IMR-90 (cell line): ENCODE measurements at regions not wholly inside any gene's neighbourhood (a gene's known extent, or its start where the extent isn't known, plus 50 kb on each side); places are given as distances from the start of the nearest gene placed in this dataset.

ENCODE experiments used
- ATAC-seq: fragments of 200-7000 bp; cut with Tn5 transposase; 2 replicates; pipeline ENCODE4 v1.9.1; 2020; ENCODE audit warnings: low read depth, mild to moderate bottlenecking, moderate library complexity
- BruUV-seq: library from RNA; stranded (reverse); fragments of 400-500 nt; replicated peaks from 2 replicates; lab custom pipeline; 2021; lab: Mats Ljungman, UMichigan
- CTCF ChIA-PET: fragments of 300-600 bp; formaldehyde crosslinking; extraction: SDS; loops from one replicate; lab custom pipeline; 2021; ENCODE audit warnings: antibody characterized with exemption; lab: Yijun Ruan, JAX
- POLR2A ChIA-PET: fragments of 300-600 bp; sonication (Branson Sonifier 250); formaldehyde crosslinking; loops from one replicate; lab custom pipeline; 2022; ENCODE audit warnings: antibody characterized with exemption; ENCODE audit not compliant: unreplicated experiment; lab: Charles Lee
- DNase-seq: peaks from one replicate; pipeline ENCODE4 v3.0.0; 2013
- H2AFZ ChIP-seq: replicated peaks from 2 replicates; pipeline ENCODE3; 2013; ENCODE audit warnings: low read length, mild to moderate bottlenecking; ENCODE audit not compliant: poor library complexity
- H2AK5ac ChIP-seq: 2 replicates; pipeline ENCODE4 v1.6.1; 2013; ENCODE audit warnings: low read depth, low read length, inconsistent platforms
- H2AK9ac ChIP-seq: replicated peaks from 2 replicates; pipeline ENCODE3; 2013; ENCODE audit warnings: mild to moderate bottlenecking, low read depth, low read length, moderate library complexity; ENCODE audit not compliant: poor library complexity
- H2BK120ac ChIP-seq: 2 replicates; pipeline ENCODE4 v1.6.1; 2013; ENCODE audit warnings: low read depth, low read length, inconsistent platforms
- H2BK15ac ChIP-seq: 3 replicates; pipeline ENCODE4 v1.6.1; 2013; ENCODE audit warnings: low read depth, low read length, inconsistent platforms
- H2BK20ac ChIP-seq: 2 replicates; pipeline ENCODE4 v1.6.1; 2013; ENCODE audit warnings: low read depth, mild to moderate bottlenecking, inconsistent platforms, low read length, moderate library complexity
- H2BK5ac ChIP-seq: 2 replicates; pipeline ENCODE4 v1.6.1; 2013; ENCODE audit warnings: mild to moderate bottlenecking, low read depth, low read length, inconsistent platforms; ENCODE audit not compliant: poor library complexity, severe bottlenecking
- H3K14ac ChIP-seq: replicated peaks from 2 replicates; pipeline ENCODE4 v1.6.1; 2013; ENCODE audit warnings: low read depth, low read length, inconsistent platforms
- H3K18ac ChIP-seq: 2 replicates; pipeline ENCODE4 v1.6.1; 2013; ENCODE audit warnings: low read depth, low read length, control low read depth
- H3K23ac ChIP-seq: 2 replicates; pipeline ENCODE4 v1.6.1; 2013; ENCODE audit warnings: low read depth, low read length, inconsistent platforms
- H3K27ac ChIP-seq: 2 replicates; pipeline ENCODE4 v1.5.1; 2013; ENCODE audit warnings: mild to moderate bottlenecking, control low read depth, low read length; ENCODE audit not compliant: insufficient read depth
- H3K27me3 ChIP-seq: 2 replicates; pipeline ENCODE4 v1.6.1; 2013; ENCODE audit warnings: low read length; ENCODE audit not compliant: control insufficient read depth, insufficient read depth
- H3K36me3 ChIP-seq: 2 replicates; pipeline ENCODE4 v1.6.1; 2013; ENCODE audit warnings: low read length, mixed read lengths; ENCODE audit not compliant: control insufficient read depth, insufficient read depth
- H3K4ac ChIP-seq: 2 replicates; pipeline ENCODE4 v1.6.1; 2013; ENCODE audit warnings: low read depth, low read length, inconsistent platforms
- H3K4me1 ChIP-seq: 2 replicates; pipeline ENCODE4 v1.6.1; 2013; ENCODE audit warnings: low read length, mixed read lengths; ENCODE audit not compliant: control insufficient read depth, insufficient read depth
- H3K4me2 ChIP-seq: 2 replicates; pipeline ENCODE4 v1.6.1; 2013; ENCODE audit warnings: low read depth, mild to moderate bottlenecking, control low read depth, low read length, moderate library complexity
- H3K4me3 ChIP-seq: 2 replicates; pipeline ENCODE4 v1.5.1; 2013; ENCODE audit warnings: low read depth, mild to moderate bottlenecking, control low read depth, low read length, moderate library complexity; ENCODE audit not compliant: insufficient read depth
- H3K56ac ChIP-seq: 2 replicates; pipeline ENCODE4 v1.6.1; 2013; ENCODE audit warnings: low read length, inconsistent platforms; ENCODE audit not compliant: insufficient read depth; ENCODE audit errors: extremely low read depth
- H3K79me1 ChIP-seq, 2 experiments: 2 replicates each; pipeline ENCODE4 v1.6.1; 2013; ENCODE audit warnings: low read length in 2 of 2, inconsistent platforms in 1 of 2, low read depth in 1 of 2
- H3K9ac ChIP-seq: 2 replicates; pipeline ENCODE4 v1.6.1; 2013; ENCODE audit warnings: low read depth, low read length, control low read depth
- H3K9me1 ChIP-seq: 2 replicates; pipeline ENCODE4 v1.6.1; 2013; ENCODE audit warnings: low read length, inconsistent platforms; ENCODE audit not compliant: insufficient read depth
- H3K9me3 ChIP-seq: 2 replicates; pipeline ENCODE4 v1.6.1; 2013; ENCODE audit warnings: low read length; ENCODE audit not compliant: control insufficient read depth, insufficient read depth
- H4K20me1 ChIP-seq: 2 replicates; pipeline ENCODE4 v1.6.1; 2013; ENCODE audit warnings: low read length, inconsistent platforms; ENCODE audit not compliant: insufficient read depth
- H4K5ac ChIP-seq: 2 replicates; pipeline ENCODE4 v1.6.1; 2013; ENCODE audit warnings: mild to moderate bottlenecking, low read depth, low read length, control low read depth
- H4K8ac ChIP-seq, 2 experiments: 2 replicates each; pipeline ENCODE4 v1.6.1; 2013; ENCODE audit warnings: low read depth in 2 of 2, low read length in 2 of 2, control low read depth in 1 of 2, inconsistent platforms in 1 of 2
- H4K91ac ChIP-seq: 2 replicates; pipeline ENCODE4 v1.6.1; 2013; ENCODE audit warnings: low read depth, low read length, inconsistent platforms; ENCODE audit not compliant: insufficient read depth
- CEBPB ChIP-seq: IDR thresholded peaks from 2 replicates; pipeline ENCODE4 v1.6.1; 2012; ENCODE audit warnings: low read depth, low read length, improper control_type of control experiment
- CHD1 ChIP-seq: IDR thresholded peaks from 2 replicates; pipeline ENCODE4 v1.6.1; 2012; ENCODE audit warnings: low read depth, low read length, improper control_type of control experiment
- MAFK ChIP-seq: IDR thresholded peaks from 2 replicates; pipeline ENCODE4 v1.6.1; 2012; ENCODE audit warnings: low read depth, low read length, improper control_type of control experiment
- MAZ ChIP-seq: IDR thresholded peaks from 2 replicates; pipeline ENCODE4 v1.6.1; 2012; ENCODE audit warnings: low read depth, mild to moderate bottlenecking, low read length, improper control_type of control experiment, moderate library complexity, borderline replicate concordance
- MXI1 ChIP-seq: IDR thresholded peaks from 2 replicates; pipeline ENCODE4 v1.6.1; 2012; ENCODE audit warnings: low read depth, mild to moderate bottlenecking, low read length, moderate library complexity, borderline replicate concordance
- NFE2L2 ChIP-seq: fragments of 150-350 bp; IDR thresholded peaks from 2 replicates; pipeline ENCODE4 v1.6.1; 2016; ENCODE audit warnings: low read depth, mild to moderate bottlenecking, low read length
- POLR2A ChIP-seq: IDR thresholded peaks from 2 replicates; pipeline ENCODE4 v1.6.1; 2012; ENCODE audit warnings: mild to moderate bottlenecking, low read depth, low read length
- RAD21 ChIP-seq: IDR thresholded peaks from 2 replicates; pipeline ENCODE4 v1.6.1; 2012; ENCODE audit warnings: low read length, improper control_type of control experiment
- RCOR1 ChIP-seq: IDR thresholded peaks from 2 replicates; pipeline ENCODE4 v1.6.1; 2012; ENCODE audit warnings: mild to moderate bottlenecking, low read length, improper control_type of control experiment; ENCODE audit not compliant: insufficient replicate concordance
- WGBS, 2 experiments: methylation state at CpG; one replicate each; pipeline versions ENCODE4 v1.1.5 to v1.1.7; 2013; ENCODE audit warnings: missing lambda C conversion rate in 2 of 2; ENCODE audit not compliant: insufficient read length in 1 of 2; ENCODE audit errors: extremely low coverage in 2 of 2; 5-methylcytosine and 5-hydroxymethylcytosine counted together
- dilution Hi-C: fragments of 300-500 bp; cut with HindIII; formaldehyde crosslinking; loops from one replicate; pipeline ENCODE4 v1.14.3; 2018; ENCODE audit warnings: low sequenced_read_pairs; ENCODE audit not compliant: unreplicated experiment
- in situ Hi-C: fragments of 300-500 bp; cut with MboI; formaldehyde crosslinking; loops from 3 replicates; pipeline ENCODE4 v1.14.3; 2019; ENCODE audit warnings: low sequenced_read_pairs, inconsistent platforms, mixed read lengths
- intact Hi-C: fragments of 100-400 bp; cut with micrococcal nuclease; formaldehyde crosslinking; loops from 2 replicates; pipeline ENCODE4 v1.10.0; 2022
- TF ChIP-seq, protein P1 (sequence below): conservative IDR thresholded peaks from 2 replicates; pipeline ENCODE4 v1.5.1; 2012; ENCODE audit warnings: mild to moderate bottlenecking, low read depth, low read length, improper control_type of control experiment
- TF ChIP-seq, protein P2 (sequence below): fragments of 150-350 bp; IDR thresholded peaks from 2 replicates; pipeline ENCODE4 v1.6.1; 2016; ENCODE audit warnings: low read depth, mild to moderate bottlenecking, low read length, moderate library complexity, borderline replicate concordance

DNA sequence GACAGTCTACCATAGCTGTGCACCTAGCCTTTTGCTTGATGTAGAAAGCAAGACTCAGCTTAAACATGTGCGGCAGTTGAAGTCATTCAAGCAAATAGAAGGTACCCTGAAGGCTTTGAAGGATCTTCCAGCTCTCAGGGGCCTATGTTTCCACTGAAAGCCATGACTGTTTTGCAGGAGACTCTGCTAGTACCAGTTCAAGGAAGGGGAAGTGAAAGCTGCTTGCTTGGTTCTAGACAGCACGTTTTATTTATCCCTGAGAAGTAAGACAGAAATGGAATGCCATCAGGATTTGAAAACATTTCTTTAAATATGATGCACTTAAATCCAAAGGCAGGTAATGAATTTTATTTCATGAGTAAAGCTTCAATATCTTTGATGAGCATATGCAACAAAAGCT, 311.4 kb downstream of the PDCD6IP start:
- no peak overlapping the region for H4K91ac ChIP-seq
- no peak overlapping the region for H3K4me2 ChIP-seq
- no peaks in the 10 kb centered on the region for H3K36me3 ChIP-seq
- no peak overlapping the region for H4K8ac ChIP-seq
- H3K79me1 ChIP-seq: no peaks in the 10 kb centered on the region
- intact Hi-C loops (no loop called here), in situ Hi-C loops (no loop called here), dilution Hi-C loops (no loop called here)
- no peak overlapping the region for H2AK9ac ChIP-seq
- no CpG with 5 or more reads among the region's 2 CpGs for WGBS, 2 experiments
- H3K9me3 ChIP-seq: no peaks in the 10 kb centered on the region
- no peak overlapping the region for H3K9ac ChIP-seq
- no peak overlapping the region for H3K23ac ChIP-seq
- H3K4me3 ChIP-seq: no peak overlapping the region
- no peak overlapping the region for H2AK5ac ChIP-seq
- H3K18ac ChIP-seq: no peak overlapping the region
- no peak overlapping the region for H2BK15ac ChIP-seq
- ATAC-seq: no peak
- no peak overlapping the region for H3K27ac ChIP-seq
- no peaks in the 10 kb centered on the region for H4K20me1 ChIP-seq
- DNase-seq: no peak
- H3K14ac ChIP-seq: no peak overlapping the region
- no peak overlapping the region for H3K4ac ChIP-seq
- H2BK20ac ChIP-seq: no peak overlapping the region
- H3K56ac ChIP-seq: no peak overlapping the region
- H2BK5ac ChIP-seq: no peak overlapping the region
- H2BK120ac ChIP-seq: no peak overlapping the region
- H2AFZ ChIP-seq: no peak overlapping the region
- TF ChIP-seq MXI1 (no peak), CHD1 (no peak), RCOR1 (no peak), RAD21 (no peak), POLR2A (no peak), MAZ (no peak), MAFK (no peak), NFE2L2 (no peak), CEBPB (no peak)
- TF ChIP-seq, protein P1, sequence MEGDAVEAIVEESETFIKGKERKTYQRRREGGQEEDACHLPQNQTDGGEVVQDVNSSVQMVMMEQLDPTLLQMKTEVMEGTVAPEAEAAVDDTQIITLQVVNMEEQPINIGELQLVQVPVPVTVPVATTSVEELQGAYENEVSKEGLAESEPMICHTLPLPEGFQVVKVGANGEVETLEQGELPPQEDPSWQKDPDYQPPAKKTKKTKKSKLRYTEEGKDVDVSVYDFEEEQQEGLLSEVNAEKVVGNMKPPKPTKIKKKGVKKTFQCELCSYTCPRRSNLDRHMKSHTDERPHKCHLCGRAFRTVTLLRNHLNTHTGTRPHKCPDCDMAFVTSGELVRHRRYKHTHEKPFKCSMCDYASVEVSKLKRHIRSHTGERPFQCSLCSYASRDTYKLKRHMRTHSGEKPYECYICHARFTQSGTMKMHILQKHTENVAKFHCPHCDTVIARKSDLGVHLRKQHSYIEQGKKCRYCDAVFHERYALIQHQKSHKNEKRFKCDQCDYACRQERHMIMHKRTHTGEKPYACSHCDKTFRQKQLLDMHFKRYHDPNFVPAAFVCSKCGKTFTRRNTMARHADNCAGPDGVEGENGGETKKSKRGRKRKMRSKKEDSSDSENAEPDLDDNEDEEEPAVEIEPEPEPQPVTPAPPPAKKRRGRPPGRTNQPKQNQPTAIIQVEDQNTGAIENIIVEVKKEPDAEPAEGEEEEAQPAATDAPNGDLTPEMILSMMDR: no peak
- TF ChIP-seq, protein P2, sequence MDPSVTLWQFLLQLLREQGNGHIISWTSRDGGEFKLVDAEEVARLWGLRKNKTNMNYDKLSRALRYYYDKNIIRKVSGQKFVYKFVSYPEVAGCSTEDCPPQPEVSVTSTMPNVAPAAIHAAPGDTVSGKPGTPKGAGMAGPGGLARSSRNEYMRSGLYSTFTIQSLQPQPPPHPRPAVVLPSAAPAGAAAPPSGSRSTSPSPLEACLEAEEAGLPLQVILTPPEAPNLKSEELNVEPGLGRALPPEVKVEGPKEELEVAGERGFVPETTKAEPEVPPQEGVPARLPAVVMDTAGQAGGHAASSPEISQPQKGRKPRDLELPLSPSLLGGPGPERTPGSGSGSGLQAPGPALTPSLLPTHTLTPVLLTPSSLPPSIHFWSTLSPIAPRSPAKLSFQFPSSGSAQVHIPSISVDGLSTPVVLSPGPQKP: no peak
- CTCF ChIA-PET: no interaction called here
- H3K4me1 ChIP-seq: no peaks in the 10 kb centered on the region
- no peaks in the 10 kb centered on the region for H3K9me1 ChIP-seq
- POLR2A ChIA-PET: no interaction called here
- no peaks in the 10 kb centered on the region for H3K27me3 ChIP-seq
- BruUV-seq: no TSS peak
- H4K5ac ChIP-seq: no peak overlapping the region
